Endothelial cell of umbilical vein (primary cell): ENCODE measurements at regions not wholly inside any gene's neighbourhood (a gene's known extent, or its start where the extent isn't known, plus 50 kb on each side); places are given as distances from the start of the nearest gene placed in this dataset.

Experiments used
- BruUV-seq: library from RNA; stranded (reverse); fragments of 400-500 nt; replicated peaks from 2 replicates; lab custom pipeline; 2021; lab: Mats Ljungman, UMichigan
- CTCF ChIA-PET: fragments of 300-600, 350-600 bp; sonication (Branson Sonifier 250); formaldehyde crosslinking; loops from one replicate; lab custom pipeline; 2021; ENCODE audit warnings: antibody characterized with exemption, inconsistent platforms; lab: Charles Lee
- POLR2A ChIA-PET: fragments of 300-600, 350-600 bp; sonication (Branson Sonifier 250); formaldehyde crosslinking; loops from one replicate; lab custom pipeline; 2021; ENCODE audit warnings: antibody characterized with exemption, inconsistent platforms; lab: Charles Lee
- DNase-seq: peaks from one replicate; pipeline ENCODE4 v3.0.0-alpha.2; 2011; ENCODE audit warnings: low read depth, low spot score
- FAIRE-seq: peaks from 2 replicates; lab custom pipeline; 2011; peaks lifted over from hg19 to GRCh38; lab: Jason Lieb, UNC
- H2AFZ ChIP-seq: 2 replicates; pipeline ENCODE4 v1.6.0; 2012; ENCODE audit warnings: low read depth, low read length, control low read depth, inconsistent platforms
- H3K27ac ChIP-seq: 2 replicates; pipeline ENCODE4 v1.5.1; 2011; ENCODE audit warnings: low read depth, mild to moderate bottlenecking, control low read depth, low read length, moderate library complexity; ENCODE audit not compliant: insufficient read depth
- H3K27me3 ChIP-seq, 2 experiments: 2 replicates each; pipeline versions ENCODE4 v1.6.0 to v1.6.1; 2011; ENCODE audit warnings: low read length in 2 of 2, mixed read lengths in 1 of 2; ENCODE audit not compliant: control insufficient read depth in 2 of 2, insufficient read depth in 2 of 2
- H3K36me3 ChIP-seq, 2 experiments: 2 replicates in 1 of 2; 3 replicates in 1 of 2; pipeline ENCODE4 v1.5.1; 2011; ENCODE audit warnings: low read length in 2 of 2, mild to moderate bottlenecking in 1 of 2, moderate library complexity in 1 of 2; ENCODE audit not compliant: control insufficient read depth in 2 of 2, insufficient read depth in 2 of 2; ENCODE audit errors: extremely low read depth in 1 of 2
- H3K4me1 ChIP-seq: 3 replicates; pipeline ENCODE4 v1.5.1; 2011; ENCODE audit warnings: mild to moderate bottlenecking, low read length; ENCODE audit not compliant: control insufficient read depth, insufficient read depth; ENCODE audit errors: extremely low read depth
- H3K4me2 ChIP-seq: 2 replicates; pipeline ENCODE4 v1.6.1; 2011; ENCODE audit warnings: low read length, control low read depth, mixed read lengths; ENCODE audit not compliant: insufficient read depth
- H3K4me3 ChIP-seq, 3 experiments: fragments of 200-600 bp in 1 of 3; sonication (generic), shearing (Covaris generic) in 1 of 3; replicated peaks in 1 of 3; 2 replicates each; pipeline ENCODE4 v1.5.1; 2011 to 2016; ENCODE audit warnings: control low read depth in 3 of 3, low read length in 3 of 3, mild to moderate bottlenecking in 2 of 3, inconsistent platforms in 1 of 3, low read depth in 1 of 3, moderate library complexity in 1 of 3; ENCODE audit not compliant: insufficient read depth in 1 of 3
- H3K79me2 ChIP-seq: 2 replicates; pipeline ENCODE4 v1.6.0; 2012; ENCODE audit warnings: low read length, inconsistent platforms; ENCODE audit not compliant: control insufficient read depth, insufficient read depth
- H3K9ac ChIP-seq: replicated peaks from 2 replicates; pipeline ENCODE3; 2011; ENCODE audit warnings: low read length, control low read depth; ENCODE audit not compliant: insufficient read depth; ENCODE audit errors: extremely low read depth
- H3K9me1 ChIP-seq: replicated peaks from 3 replicates; pipeline ENCODE4 v1.6.0; 2011; ENCODE audit warnings: mild to moderate bottlenecking, low read length; ENCODE audit not compliant: control insufficient read depth, insufficient read depth; ENCODE audit errors: extremely low read depth
- H3K9me3 ChIP-seq: replicated peaks from 2 replicates; pipeline ENCODE4 v1.5.1; 2012; ENCODE audit warnings: low read length, inconsistent platforms; ENCODE audit not compliant: control insufficient read depth, insufficient read depth
- H4K20me1 ChIP-seq: replicated peaks from 2 replicates; pipeline ENCODE3; 2011; ENCODE audit warnings: mild to moderate bottlenecking, low read length; ENCODE audit not compliant: control insufficient read depth, insufficient read depth; ENCODE audit errors: extremely low read depth
- FOS ChIP-seq: IDR thresholded peaks from 2 replicates; pipeline ENCODE4 v1.6.1; 2011; ENCODE audit warnings: mild to moderate bottlenecking, low read length, moderate library complexity, borderline replicate concordance; ENCODE audit not compliant: insufficient read depth
- MYC ChIP-seq: IDR thresholded peaks from one replicate; pipeline ENCODE4 v1.6.1; 2011; ENCODE audit warnings: mild to moderate bottlenecking, low read depth, low read length
- POLR2A ChIP-seq: IDR thresholded peaks from 2 replicates; pipeline ENCODE4 v1.6.1; 2012; ENCODE audit warnings: low read depth, mild to moderate bottlenecking, control low read depth, low read length
- POLR2AphosphoS5 ChIP-seq: IDR thresholded peaks from 2 replicates; pipeline ENCODE4 v1.6.1; 2012; ENCODE audit warnings: low read depth, mild to moderate bottlenecking, control low read depth, low read length, moderate library complexity; ENCODE audit not compliant: insufficient read depth
- dilution Hi-C: fragments of 300-500 bp; cut with MboI; formaldehyde crosslinking; loops from one replicate; pipeline ENCODE4 v1.15.0; 2019; ENCODE audit warnings: low sequenced_read_pairs; ENCODE audit not compliant: extremely low pct_ligation_motif_present
- intact Hi-C: fragments of 100-400 bp; cut with micrococcal nuclease; formaldehyde crosslinking; loops from one replicate; pipeline ENCODE4 v1.10.0; 2022
- TF ChIP-seq, protein P1 (sequence below): IDR thresholded peaks from 2 replicates; pipeline ENCODE4 v1.6.1; 2011; ENCODE audit not compliant: insufficient read depth, insufficient read length
- TF ChIP-seq, protein P2 (sequence below), 2 donors: IDR thresholded peaks; 1 replicate in 1 of 2; 2 replicates in 1 of 2; pipeline ENCODE4 v1.5.1; 2011; ENCODE audit warnings: low read length in 2 of 2, mild to moderate bottlenecking in 2 of 2, moderate library complexity in 2 of 2, control low read depth in 1 of 2, inconsistent platforms in 1 of 2, low read depth in 1 of 2; ENCODE audit not compliant: insufficient read depth in 1 of 2; ENCODE audit errors: extremely low read depth in 1 of 2

DNA sequence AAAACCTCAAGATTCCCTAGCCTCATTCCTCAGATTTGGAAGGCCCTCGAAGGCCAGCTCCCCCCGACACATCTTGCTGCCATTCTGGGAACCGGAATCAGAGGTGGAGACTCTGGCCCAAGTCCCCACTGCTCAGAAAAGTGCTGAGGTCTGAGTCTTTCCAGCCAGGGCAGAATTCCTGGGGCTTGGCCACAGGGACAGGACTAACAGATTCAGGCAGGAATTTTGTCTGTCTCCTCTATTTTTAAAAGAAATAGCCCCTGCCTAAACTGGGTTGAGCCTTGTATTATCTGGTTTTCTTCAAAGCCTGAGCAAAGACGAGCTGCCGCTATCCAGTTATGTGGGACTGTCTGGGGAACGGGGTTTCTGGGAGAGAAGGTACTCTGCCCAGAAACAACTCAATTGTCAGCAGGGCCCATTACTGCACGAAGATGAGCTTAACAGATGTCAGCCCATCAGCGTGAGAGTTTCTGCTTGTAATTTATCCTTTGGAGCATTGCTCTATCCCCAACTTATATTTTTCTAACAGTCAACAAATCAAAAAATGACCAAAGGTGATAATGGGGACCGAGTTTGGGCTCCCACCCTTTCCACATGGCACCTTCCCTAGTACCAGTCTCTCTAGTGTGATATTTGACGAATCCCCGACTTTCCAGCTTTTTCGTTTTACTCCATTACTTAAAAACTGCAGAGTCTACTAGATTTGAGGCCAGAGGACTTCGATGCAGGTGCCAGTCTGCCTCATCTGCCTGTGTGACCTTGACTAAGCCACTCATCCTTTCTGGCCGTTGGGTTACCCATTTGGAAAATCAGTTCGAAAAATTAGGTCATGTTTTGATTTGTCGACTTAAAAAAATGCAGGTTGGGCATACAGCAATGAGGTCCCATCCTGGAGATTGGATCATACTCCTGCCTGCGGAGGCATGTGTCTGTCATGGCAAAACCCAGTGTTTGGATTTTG is 110.9 kb downstream of the WDR11 start:
- H3K4me3 ChIP-seq: no peak overlapping the region
- H3K9ac ChIP-seq: no peak overlapping the region
- CTCF ChIA-PET: interaction anchor here (1.8 kb wide), 1 partner anchor 939 kb away, joined by 5 read pairs; no protein-coding TSS in a partner anchor
- dilution Hi-C loops (no loop called here), intact Hi-C loops (no loop called here)
- TF ChIP-seq, protein P1, sequence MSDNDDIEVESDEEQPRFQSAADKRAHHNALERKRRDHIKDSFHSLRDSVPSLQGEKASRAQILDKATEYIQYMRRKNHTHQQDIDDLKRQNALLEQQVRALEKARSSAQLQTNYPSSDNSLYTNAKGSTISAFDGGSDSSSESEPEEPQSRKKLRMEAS: no peak
- no peak for TF ChIP-seq MYC
- no TSS peak for BruUV-seq
- no peaks in the 10 kb centered on the region for H3K79me2 ChIP-seq
- H2AFZ ChIP-seq: no peak overlapping the region
- no peaks in the 10 kb centered on the region for H4K20me1 ChIP-seq
- H3K9me1 ChIP-seq: no peaks in the 10 kb centered on the region
- DNase-seq: no peak
- no peak overlapping the region for H3K27ac ChIP-seq
- POLR2A ChIA-PET: no interaction called here
- no peaks in the 10 kb centered on the region for H3K27me3 ChIP-seq
- no peaks in the 10 kb centered on the region for H3K9me3 ChIP-seq
- no peaks in the 10 kb centered on the region for H3K36me3 ChIP-seq
- no peak overlapping the region for H3K4me2 ChIP-seq
- FAIRE-seq: no peak
- H3K4me1 ChIP-seq: no peaks in the 10 kb centered on the region

DNA sequence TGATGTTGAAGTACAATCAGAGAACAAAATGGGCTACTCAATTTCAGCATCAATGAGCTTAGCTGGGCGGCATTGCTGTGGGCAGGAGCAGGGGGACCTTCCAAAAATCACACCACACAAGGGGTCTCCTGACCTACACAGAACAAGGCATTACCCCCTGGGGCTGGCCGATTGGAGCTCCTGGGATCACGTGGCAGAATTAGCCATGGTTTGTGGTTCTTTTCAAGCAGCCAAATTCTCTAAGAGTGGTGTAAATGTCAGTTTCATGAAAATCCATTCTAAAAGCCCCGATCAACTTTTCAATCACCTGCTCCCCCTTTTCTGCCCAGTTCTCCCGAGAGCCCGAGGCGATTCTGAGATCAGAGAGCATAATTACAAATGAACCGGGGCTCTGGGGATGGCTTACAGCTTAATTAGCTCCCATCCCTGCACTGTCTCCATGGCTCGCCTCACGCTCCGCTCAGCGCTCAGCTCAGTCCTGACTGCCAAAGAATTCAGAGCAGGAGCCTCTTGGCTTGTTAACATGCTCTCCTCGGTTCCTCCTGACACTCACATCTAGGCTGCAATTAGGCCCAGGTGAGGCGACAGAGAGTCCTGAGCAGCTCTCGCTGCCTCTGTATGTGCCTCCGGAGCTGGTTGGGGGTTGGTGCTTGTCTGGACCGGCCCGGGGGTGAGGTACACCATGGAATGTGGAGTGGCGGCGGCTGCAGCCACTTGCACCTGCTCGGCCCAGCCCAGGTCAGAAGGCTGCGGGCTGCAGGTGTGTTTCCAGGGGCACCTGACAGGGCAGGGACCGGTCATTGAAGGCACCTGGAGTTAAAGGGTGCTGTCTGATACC is 111.8 kb downstream of the WDR11 start:
- H3K79me2 ChIP-seq: no peaks in the 10 kb centered on the region
- no peak for DNase-seq
- FAIRE-seq: no peak
- H3K4me3 ChIP-seq: no peak overlapping the region
- POLR2A ChIA-PET: no interaction called here
- no peaks in the 10 kb centered on the region for H3K9me1 ChIP-seq
- H3K27me3 ChIP-seq: no peaks in the 10 kb centered on the region
- H3K27ac ChIP-seq: no peak overlapping the region
- dilution Hi-C loops (no loop called here), intact Hi-C loops (no loop called here)
- TF ChIP-seq, protein P2, sequence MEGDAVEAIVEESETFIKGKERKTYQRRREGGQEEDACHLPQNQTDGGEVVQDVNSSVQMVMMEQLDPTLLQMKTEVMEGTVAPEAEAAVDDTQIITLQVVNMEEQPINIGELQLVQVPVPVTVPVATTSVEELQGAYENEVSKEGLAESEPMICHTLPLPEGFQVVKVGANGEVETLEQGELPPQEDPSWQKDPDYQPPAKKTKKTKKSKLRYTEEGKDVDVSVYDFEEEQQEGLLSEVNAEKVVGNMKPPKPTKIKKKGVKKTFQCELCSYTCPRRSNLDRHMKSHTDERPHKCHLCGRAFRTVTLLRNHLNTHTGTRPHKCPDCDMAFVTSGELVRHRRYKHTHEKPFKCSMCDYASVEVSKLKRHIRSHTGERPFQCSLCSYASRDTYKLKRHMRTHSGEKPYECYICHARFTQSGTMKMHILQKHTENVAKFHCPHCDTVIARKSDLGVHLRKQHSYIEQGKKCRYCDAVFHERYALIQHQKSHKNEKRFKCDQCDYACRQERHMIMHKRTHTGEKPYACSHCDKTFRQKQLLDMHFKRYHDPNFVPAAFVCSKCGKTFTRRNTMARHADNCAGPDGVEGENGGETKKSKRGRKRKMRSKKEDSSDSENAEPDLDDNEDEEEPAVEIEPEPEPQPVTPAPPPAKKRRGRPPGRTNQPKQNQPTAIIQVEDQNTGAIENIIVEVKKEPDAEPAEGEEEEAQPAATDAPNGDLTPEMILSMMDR (IDR thresholded peaks at IDR 0.05; ENCODE audit: extremely low read depth in 1 of 2, insufficient read depth in 1 of 2, low read depth in 1 of 2, low read length in 2 of 2): no peak
- TF ChIP-seq MYC (no peak), POLR2A (no peak), FOS (no peak), POLR2AphosphoS5 (no peak)
- no peak overlapping the region for H2AFZ ChIP-seq
- CTCF ChIA-PET: interaction anchor here (1.0 kb wide), 2 partner anchors 10 to 14 kb away, joined by 3 to 4 read pairs; no protein-coding TSS in a partner anchor
- no peak overlapping the region for H3K9ac ChIP-seq
- no peaks in the 10 kb centered on the region for H4K20me1 ChIP-seq
- H3K4me1 ChIP-seq: no peaks in the 10 kb centered on the region
- BruUV-seq: no TSS peak
- H3K36me3 ChIP-seq: no peaks in the 10 kb centered on the region
- no peaks in the 10 kb centered on the region for H3K9me3 ChIP-seq
- H3K4me2 ChIP-seq: no peak overlapping the region
